ENCODE measurements at regions not wholly inside any gene's neighbourhood (a gene's known extent, or its start where the extent isn't known, plus 50 kb on each side); places are given as distances from the start of the nearest gene placed in this dataset.

DNA sequence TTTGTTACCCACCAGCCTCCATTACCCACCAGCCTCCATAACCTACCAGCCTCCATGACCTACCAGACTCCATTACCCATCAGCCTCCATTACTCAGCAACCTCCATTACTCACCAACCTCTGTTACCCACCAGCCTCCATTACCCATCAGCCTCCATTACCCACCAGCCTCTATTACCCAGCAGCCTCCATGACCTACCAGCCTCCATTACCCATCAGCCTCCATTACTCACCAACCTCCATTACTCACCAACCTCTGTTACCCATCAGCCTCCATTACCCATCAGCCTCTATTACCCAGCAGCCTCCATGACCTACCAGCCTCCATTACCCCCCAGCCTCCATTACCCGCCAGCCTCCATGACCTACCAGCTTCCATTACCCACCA, 133.3 kb upstream of the HS6ST1 start:
- H3K27me3 ChIP-seq (ENCODE audit: insufficient read depth, poor library complexity, severe bottlenecking): no peaks in the 10 kb centered on the region
- no peak for DNase-seq (ENCODE audit: low read depth in 1 of 2, low spot score in 1 of 2)
- no peak for TF ChIP-seq SPI1 (IDR thresholded peaks at IDR 0.05; ENCODE audit: borderline replicate concordance, low read depth)
- TF ChIP-seq, protein P1, sequence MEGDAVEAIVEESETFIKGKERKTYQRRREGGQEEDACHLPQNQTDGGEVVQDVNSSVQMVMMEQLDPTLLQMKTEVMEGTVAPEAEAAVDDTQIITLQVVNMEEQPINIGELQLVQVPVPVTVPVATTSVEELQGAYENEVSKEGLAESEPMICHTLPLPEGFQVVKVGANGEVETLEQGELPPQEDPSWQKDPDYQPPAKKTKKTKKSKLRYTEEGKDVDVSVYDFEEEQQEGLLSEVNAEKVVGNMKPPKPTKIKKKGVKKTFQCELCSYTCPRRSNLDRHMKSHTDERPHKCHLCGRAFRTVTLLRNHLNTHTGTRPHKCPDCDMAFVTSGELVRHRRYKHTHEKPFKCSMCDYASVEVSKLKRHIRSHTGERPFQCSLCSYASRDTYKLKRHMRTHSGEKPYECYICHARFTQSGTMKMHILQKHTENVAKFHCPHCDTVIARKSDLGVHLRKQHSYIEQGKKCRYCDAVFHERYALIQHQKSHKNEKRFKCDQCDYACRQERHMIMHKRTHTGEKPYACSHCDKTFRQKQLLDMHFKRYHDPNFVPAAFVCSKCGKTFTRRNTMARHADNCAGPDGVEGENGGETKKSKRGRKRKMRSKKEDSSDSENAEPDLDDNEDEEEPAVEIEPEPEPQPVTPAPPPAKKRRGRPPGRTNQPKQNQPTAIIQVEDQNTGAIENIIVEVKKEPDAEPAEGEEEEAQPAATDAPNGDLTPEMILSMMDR (IDR thresholded peaks at IDR 0.05; ENCODE audit: insufficient read depth, low read length): no peak
- no peak for TF ChIP-seq POLR2AphosphoS5 (IDR thresholded peaks at IDR 0.05; ENCODE audit: low read depth)
- TF ChIP-seq, protein P2, sequence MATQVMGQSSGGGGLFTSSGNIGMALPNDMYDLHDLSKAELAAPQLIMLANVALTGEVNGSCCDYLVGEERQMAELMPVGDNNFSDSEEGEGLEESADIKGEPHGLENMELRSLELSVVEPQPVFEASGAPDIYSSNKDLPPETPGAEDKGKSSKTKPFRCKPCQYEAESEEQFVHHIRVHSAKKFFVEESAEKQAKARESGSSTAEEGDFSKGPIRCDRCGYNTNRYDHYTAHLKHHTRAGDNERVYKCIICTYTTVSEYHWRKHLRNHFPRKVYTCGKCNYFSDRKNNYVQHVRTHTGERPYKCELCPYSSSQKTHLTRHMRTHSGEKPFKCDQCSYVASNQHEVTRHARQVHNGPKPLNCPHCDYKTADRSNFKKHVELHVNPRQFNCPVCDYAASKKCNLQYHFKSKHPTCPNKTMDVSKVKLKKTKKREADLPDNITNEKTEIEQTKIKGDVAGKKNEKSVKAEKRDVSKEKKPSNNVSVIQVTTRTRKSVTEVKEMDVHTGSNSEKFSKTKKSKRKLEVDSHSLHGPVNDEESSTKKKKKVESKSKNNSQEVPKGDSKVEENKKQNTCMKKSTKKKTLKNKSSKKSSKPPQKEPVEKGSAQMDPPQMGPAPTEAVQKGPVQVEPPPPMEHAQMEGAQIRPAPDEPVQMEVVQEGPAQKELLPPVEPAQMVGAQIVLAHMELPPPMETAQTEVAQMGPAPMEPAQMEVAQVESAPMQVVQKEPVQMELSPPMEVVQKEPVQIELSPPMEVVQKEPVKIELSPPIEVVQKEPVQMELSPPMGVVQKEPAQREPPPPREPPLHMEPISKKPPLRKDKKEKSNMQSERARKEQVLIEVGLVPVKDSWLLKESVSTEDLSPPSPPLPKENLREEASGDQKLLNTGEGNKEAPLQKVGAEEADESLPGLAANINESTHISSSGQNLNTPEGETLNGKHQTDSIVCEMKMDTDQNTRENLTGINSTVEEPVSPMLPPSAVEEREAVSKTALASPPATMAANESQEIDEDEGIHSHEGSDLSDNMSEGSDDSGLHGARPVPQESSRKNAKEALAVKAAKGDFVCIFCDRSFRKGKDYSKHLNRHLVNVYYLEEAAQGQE (IDR thresholded peaks at IDR 0.05; ENCODE audit: insufficient replicate concordance, low read depth): no peak
- TF ChIP-seq GABPA (IDR thresholded peaks at IDR 0.05; ENCODE audit: low read depth): no peak
- no peak overlapping the region for H3K27ac ChIP-seq (replicated peaks)
- no peak overlapping the region for H3K4me3 ChIP-seq (replicated peaks; ENCODE audit: insufficient read depth, low read length)

DNA sequence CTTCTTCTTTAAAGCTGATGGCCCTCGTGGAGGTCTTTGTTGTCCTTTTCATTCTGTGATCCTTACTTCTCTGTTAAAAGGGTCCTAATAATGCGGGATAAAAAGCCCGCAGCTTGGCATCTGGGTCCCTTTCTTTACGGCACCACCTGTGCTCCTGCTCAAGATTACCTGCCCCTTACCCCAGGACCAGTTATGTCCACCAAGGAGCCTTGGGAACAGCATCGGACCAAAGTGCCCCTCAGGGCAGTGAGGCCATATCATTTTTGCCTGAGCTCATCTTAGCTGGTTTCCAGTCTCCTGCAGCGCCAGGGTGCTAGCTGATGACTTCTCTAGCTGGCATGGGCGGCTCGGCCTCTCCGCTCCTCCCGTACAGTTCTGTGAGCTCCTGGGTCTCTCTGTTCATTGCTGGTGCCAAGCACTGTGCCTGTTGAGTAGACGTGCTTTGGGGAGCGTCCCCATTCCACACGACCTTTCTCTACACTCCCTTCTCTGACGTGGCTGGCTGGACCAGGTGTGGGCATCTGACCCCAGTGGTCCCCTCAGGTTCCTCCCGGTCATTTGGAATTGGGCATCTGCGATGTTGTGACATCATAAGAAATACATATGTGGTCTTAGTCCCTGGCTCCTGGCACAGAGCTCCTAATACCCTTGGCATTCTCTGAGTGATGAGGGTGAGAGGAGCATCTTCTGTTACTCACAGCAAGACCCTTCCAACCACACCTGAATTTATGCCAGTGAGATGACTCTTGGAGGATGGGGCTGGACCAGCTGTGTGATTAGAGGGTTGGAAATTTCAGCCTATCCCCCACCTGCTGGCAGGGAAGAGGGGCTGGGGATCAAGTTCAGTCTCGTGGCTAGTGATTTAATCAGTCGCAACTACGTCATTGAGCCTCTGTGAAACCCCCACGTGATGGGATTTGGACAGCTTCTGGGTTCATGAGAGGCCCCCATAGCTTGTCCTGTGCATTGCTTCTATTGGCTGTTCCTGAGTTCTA, 134.2 kb upstream of the HS6ST1 start:
- no peak for DNase-seq (ENCODE audit: low read depth in 1 of 2, low spot score in 1 of 2)
- H3K27me3 ChIP-seq (ENCODE audit: insufficient read depth, poor library complexity, severe bottlenecking): no peaks in the 10 kb centered on the region
- no peak overlapping the region for H3K4me3 ChIP-seq (replicated peaks; ENCODE audit: insufficient read depth, low read length)
- H3K27ac ChIP-seq (replicated peaks): no peak overlapping the region
- TF ChIP-seq GABPA (IDR thresholded peaks at IDR 0.05; ENCODE audit: low read depth) (no peak), SPI1 (IDR thresholded peaks at IDR 0.05; ENCODE audit: borderline replicate concordance, low read depth) (no peak), POLR2AphosphoS5 (IDR thresholded peaks at IDR 0.05; ENCODE audit: low read depth) (no peak)
- TF ChIP-seq, protein P1 (IDR thresholded peaks at IDR 0.05; ENCODE audit: insufficient read depth, low read length): no peak
- TF ChIP-seq, protein P2 (IDR thresholded peaks at IDR 0.05; ENCODE audit: insufficient replicate concordance, low read depth): no peak

DNA sequence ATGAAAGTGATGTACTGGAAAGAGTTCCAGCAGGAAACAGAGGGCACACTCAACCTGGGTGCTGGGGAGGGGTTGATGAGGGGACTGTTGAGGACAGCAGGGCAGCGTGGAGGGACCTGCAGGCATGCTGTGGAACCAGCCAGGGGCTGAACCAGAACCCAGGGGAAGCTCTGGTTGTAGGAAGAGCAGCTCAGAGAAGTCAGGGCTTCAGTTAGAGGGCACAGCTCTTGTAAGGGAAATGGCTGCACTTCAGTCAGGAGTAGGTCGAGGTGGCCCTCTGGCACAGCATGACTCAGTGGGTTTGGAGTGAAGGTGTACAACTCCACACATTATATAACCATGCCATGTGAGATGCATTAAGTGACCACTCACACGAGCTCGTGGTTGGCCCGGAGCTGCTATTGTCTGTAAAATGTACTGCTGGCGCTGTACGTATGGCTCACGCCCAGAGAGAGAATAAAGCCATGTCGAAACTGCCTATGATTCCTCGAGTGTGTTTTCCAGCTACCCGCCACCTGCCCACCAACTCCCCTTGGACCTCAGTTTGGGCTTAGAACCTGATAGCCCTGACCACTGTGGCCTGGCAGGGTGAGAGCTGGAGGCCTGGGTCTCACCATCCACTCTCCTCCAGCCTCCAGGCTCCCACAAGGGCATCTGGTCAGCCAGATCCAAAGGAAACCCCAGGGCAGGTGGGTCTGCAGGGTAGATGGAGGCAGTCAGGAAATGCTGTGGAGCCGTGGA, 136.5 kb upstream of the HS6ST1 start:
- no peak for DNase-seq (ENCODE audit: low read depth in 1 of 2, low spot score in 1 of 2)
- TF ChIP-seq, protein P1 (IDR thresholded peaks at IDR 0.05; ENCODE audit: insufficient read depth, low read length): no peak
- TF ChIP-seq POLR2AphosphoS5 (IDR thresholded peaks at IDR 0.05; ENCODE audit: low read depth) (no peak), SPI1 (IDR thresholded peaks at IDR 0.05; ENCODE audit: borderline replicate concordance, low read depth) (no peak), GABPA (IDR thresholded peaks at IDR 0.05; ENCODE audit: low read depth) (no peak)
- TF ChIP-seq, protein P2 (IDR thresholded peaks at IDR 0.05; ENCODE audit: insufficient replicate concordance, low read depth): no peak
- H3K27me3 ChIP-seq (ENCODE audit: insufficient read depth, poor library complexity, severe bottlenecking): no peaks in the 10 kb centered on the region
- no peak overlapping the region for H3K27ac ChIP-seq (replicated peaks)
- H3K4me3 ChIP-seq (replicated peaks; ENCODE audit: insufficient read depth, low read length): no peak overlapping the region

All from HL-60 (cell line).